GM19351 (cell line): ENCODE measurements at regions not wholly inside any gene's neighbourhood (a gene's known extent, or its start where the extent isn't known, plus 50 kb on each side); places are given as distances from the start of the nearest gene placed in this dataset.

Source experiments
- ATAC-seq: cut with Tn5 transposase; IDR thresholded peaks from one replicate; pipeline ENCODE4 v1.9.1; 2021; ENCODE audit warnings: mild to moderate bottlenecking, moderate library complexity; ENCODE audit not compliant: unreplicated experiment

DNA sequence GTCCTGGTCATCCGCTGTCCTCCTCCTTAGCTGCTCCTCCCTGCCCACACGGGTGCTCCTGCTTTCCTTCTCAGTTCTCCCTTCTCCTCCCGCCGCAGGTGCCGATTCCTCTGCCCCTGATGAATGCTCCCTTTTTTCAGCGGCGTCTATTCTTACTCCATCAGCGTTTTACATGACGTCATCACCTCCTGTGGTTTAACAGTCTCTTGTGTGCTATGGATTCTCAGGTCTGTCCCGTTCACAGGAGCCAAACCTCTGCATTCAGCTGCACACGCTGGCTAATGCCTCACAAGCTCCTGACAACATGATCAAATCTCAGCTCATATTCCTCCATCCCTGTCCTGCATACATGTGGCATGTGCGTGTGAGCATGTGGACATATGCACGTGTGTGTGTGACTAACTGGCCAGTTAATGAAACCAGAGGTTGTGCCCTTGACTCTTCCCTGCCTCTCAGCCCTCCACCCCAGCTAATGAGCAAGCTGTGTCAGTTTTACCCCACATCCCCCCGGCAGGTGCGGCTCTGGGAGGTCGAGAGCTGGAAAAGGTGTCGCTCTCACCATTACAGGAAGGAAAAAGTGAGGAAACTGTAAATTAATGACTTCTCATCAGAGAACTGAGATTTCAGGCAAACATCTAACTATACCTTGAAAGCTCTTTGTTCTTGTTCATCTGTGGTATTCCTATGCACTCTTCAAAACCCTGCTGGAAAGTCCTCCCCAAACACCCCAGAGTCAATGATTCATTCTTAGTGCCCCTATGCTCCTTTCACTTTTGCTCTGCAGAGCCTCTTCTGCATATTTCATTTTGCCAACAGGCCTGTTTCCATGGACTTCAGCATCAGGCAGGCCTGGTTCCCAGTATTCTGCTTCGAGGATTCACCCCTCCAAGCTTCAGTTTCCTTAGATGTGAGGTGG, 163.1 kb downstream of the TTLL2 start:
- no peak for ATAC-seq

DNA sequence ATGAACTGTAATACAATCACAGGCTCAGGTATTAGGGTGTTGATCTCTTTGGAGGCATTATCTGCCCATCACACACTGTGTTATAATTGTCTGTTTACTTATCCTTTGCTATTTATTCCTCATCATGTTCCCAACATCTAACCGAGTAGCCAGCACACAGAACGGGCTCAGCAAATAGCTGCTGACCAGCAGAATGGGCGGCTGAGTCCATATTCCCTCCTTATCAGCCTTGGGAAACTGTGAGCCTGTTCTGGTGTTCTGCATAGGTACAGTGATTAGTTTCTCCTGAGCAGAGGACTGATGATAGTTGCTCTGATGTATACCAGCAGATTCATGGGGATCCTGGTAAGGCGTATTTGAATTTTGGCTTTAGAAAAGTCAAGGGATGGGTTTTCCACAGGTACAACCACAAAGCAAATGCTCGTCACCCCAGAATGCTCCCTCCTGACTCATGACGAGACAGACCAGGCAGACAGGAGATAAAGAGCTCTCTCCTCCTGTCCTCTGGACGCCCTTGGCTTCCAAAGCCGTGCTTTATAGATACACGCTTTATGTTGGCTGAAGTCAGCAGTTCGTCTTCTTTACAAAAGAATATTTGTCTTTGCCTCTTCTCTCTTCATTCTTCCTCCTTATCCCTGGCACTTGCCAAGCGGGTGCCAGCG, 166.7 kb downstream of the TTLL2 start:
- ATAC-seq = no peak

DNA sequence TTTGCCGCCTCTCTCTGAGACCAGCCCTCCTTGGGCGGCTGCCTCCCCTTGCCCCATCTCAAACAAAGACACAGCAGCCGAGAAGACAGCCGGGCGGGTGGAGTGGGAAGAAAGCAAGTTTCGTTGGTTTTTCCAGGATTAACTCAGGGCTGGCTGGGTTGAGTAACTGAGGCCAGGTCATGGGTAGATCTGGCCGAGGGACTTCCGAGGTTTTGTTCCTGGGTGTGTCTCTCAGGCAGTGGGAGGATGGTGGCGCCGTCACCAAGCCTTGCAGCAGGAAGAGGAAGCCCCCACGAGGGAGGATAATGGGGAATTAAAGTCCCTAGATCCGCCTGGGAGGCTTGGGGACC, 167.2 kb downstream of the TTLL2 start:
- no peak for ATAC-seq

DNA sequence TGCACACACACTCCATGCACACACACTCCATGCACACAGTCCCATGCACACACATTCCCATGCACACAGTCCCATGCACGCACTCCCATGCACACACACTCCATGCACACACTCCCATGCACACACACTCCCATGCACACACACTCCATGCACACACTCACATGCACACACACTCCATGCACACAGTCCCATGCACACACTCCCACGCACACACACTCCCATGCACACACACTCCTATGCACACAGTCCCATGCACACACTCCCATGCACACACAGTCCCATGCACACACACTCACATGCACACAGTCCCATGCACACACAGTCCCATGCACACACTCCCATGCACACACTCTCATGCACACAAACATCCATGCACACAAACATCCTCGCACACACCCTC, 168.4 kb downstream of the TTLL2 start:
- ATAC-seq = no peak

DNA sequence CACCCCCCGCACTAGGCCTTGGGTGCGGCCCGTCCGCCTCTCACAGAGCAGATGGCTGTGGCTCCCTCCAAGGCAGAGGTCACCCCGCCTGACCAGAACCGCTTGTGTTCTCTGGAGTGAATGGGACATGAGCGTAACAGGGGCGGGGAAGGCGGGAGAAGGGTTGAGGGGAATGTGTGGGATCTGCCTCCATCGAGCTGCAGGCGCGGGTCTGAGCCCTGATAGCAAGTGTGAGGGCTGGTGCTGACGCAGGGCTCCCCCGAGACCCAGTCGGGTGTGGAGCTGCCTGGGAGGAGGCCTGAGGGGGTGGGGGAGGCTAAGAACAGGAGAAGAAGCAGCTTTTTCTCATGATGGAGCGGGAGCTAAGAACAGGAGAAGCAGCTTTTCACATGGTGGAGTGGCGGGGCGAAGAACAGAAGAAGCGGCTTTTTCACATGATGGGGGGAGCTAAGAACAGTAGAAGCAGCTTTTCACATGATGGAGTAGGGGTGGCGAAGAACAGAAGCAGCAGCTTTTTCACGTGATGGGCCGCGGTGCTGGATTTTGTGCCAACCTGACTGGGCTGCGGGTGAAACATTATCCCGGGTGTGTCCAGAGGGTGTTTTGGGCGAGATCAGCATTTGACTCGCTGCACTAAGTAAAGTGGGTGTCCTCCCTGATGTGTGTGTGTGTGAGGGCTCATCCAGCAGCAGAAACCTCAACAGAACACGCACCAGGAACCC, 169.3 kb downstream of the TTLL2 start:
- no peak for ATAC-seq

DNA sequence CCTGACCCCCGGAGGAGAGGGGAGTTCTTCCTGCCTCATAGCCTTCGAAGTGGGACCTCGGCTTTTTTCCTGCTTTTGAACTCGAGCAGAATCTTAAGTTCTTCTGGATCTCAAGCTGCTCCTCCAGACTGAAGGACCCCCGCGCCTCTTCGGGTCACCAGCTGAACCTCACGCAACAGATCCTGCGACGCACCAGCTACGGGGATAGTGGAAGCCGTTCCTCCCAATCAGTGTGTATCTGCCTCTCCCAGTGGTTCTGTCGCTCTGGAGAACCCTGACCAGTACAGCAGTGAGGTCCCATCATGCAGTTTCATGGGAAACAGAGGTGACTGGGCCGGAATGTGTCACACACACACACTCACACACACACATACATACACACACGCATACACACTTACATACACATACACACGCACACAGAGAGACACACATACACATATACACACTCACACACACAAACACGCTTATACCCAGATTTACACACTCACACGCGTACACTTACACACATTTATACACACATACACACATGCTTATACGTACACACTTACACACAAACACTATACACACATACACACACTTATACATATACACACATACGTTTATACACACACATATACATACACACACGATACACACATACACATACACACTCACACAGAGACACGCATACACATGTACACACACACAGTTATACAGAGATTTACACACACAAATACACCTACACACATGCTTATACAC, 170.0 kb downstream of the TTLL2 start:
- no peak for ATAC-seq

DNA sequence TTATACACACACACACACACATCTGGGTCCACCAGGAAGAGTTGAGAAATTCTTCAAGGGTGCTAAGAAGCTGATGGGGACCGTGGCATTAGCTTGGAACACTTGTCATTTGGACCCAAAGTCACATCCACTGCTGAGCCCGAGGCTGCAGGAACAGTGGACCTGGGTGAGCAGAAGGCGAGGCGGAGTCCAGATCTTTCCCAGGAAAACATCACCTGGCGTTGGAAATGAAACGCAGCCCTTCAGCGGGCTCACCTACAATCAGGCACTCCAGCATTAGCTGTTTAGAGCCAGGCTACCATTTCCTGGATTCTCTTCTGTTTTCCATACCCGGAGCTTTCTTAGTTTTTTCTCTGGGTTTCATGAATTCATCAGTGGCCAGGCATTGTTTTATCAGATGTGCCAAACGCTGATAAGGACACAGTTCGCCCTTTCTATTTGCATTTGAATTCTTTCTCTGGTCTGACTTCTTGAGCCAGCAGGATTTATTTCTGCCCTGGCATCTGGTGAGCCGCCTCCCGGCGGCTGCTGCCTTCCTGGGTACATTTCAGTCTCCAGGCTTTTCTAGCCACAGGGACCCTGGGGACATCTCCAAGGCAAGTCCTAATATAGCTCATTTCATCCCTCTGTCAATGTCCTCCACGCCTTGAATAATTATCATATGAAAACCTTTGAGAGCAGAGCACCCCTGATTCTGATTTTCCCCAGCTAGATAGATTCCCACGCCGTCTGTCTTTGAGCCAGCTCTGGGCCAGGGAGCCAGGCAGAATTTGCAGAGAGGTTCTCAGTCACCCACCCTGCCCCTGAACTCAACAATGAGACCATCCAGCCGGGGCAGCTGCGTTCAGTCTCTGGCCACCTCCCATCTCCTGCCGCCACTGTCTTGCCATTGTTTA, 170.9 kb downstream of the TTLL2 start:
- ATAC-seq = no peak

DNA sequence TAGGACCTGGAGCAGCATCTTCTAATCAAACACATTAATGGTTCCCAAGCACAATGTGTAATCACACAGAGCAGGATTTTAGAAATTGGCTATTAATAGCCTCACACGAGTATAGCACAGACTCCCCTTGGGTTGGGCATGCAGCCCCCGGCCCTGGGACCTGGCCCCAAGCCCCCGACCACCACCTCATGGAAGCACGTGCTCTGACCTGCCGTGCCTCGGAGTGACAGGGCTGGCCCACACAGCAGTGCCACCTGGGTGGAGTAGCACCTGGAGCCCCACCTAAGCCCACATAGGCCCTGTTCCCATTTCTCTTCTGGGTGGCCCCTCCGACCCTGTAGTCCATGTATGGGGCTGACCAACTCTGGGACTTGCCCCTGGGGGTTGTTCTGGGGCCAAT, 171.8 kb downstream of the TTLL2 start:
- no peak for ATAC-seq

DNA sequence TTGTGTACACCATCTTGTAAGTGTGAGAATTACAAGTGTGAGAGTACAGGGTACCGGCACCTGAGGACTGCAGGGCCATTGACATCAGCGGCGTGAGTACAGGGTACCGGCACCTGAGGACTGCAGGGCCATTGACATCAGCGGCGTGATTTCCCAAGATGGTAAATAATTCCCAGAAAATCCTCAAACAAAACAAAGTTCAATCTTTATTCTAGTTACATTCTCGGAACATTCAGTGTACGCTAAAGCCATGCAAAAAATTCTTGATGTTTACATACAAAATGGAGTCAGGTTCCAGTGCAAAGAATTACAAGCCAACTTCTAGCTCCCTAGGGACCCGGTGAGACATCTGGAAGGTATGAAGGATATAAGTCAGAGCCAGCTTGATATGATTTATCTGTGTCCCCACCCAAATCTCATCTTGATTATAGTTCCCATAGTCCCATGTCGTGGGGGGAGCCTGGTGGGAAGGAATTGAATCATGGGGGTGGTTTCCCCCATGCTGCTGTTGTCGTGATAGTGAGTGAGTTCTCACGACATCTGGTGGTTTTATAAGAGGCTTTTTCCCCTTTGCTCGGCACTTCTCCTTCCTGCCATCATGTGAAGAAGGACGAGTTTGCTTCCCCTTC, 172.7 kb downstream of the TTLL2 start:
- no peak for ATAC-seq

DNA sequence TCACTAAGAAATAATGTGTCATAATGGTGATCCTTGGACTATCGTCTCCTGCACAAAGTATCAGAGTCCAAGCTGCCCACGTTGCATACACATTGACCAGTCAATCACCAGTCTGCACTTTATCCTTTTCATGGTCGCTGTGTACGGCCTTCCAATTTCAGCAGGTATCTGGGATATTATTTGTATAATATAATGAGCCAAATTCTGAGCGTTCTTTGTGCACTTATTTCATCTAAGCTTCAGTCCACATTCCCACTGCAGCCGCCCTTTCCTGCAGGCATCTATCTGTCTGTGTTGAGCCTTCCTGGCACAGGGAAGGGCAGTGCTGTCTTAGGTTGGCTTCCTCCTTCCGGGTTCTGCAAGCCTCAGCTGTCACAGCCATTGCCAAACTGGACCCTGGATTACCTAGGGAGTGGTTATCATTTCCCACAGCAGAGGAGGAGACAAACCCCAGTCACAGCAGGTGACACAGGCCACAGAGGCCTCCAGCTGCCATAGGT, 174.3 kb downstream of the TTLL2 start:
- ATAC-seq = no peak

DNA sequence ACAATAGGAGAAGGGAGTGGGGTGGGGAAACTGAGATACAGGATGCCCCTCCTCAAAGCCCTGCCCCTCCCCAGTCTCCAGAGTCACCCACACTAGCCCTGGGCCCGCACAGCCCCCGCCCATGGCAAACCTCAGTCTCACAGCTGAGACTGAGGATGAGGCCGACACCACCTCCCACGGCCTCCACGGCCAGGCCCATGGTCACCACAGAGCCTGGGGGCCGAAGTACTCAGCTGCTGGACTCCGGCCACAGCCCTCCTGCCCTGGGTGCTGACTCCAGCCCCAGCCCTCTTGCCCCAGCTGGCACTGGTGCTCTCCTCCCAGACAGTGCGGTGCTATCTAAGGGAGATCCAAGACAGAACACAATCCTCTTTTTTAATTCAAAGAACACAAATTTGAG, 176.1 kb downstream of the TTLL2 start:
- no peak for ATAC-seq

DNA sequence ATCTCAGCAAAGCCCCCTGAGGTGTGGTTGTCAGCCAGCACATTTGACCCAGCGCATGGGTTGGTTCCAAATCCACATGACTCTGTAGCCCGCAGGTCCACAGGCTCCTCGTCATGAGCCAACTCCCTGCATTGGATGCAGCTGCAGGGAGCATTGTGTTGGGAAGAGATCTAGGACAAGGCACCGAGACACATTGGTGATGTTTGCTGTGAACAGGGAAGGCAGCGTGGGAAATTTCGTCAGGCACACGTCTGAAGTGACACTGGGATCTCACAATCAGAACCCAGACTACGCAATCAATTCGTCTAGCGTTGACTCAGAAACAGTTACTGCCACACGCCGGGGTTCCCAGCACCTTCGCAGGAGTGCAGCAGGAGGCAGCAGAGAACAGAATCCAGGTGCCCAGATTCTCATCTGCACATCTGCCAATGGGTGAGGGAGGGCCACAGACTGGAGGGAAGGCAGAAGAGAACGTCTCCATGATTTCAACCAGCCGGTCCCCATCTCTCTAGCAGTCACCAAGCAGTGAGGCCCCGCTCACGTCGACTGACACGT, 177.0 kb downstream of the TTLL2 start:
- ATAC-seq = no peak

DNA sequence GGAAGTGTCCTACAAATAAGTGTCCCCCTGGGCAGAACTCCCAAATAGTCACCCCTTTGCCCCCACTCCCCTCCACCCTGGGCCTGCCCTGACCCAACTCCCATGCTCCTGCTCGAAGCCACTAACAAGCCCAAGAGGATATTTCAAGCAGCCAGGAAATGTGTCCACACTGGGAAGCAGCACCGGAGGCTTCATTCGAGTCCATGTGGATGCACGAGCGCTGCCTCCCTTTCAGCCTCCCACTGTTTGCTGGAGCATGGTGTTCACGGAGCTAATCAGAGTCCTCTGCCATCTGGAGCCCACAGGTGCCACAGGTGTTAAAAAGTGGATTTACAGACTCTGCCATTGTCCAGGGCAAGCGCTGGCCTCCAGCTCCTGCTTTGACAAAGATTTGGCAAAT, 177.6 kb downstream of the TTLL2 start:
- ATAC-seq = no peak

DNA sequence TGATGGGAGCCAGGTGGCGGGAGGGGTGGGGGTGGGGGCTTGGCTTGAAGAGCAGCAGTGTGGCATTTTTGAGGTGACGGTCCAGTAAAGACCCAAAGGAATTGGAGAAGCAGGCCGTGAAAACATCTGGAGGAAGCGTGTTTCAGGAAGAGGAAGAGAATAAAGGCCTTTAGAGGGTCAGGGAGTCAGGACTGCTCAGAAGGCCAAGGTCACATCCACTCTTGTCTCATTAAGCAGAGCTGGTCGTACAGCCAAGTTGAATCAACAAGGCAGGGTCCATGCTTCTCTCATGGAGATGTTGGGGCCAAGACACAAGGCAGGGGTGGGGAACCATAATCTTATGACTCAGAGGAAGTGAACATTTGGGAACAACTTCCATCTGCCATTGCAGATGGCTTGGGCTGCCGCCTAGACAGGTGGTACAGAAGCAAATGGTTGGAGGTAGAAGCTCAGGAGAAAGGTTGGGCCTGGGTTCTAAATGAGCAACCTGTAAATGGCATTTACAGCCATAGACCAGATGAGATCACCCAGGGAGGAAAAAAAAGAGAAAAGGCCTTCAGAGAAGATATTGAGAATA, 179.6 kb downstream of the TTLL2 start:
- no peak for ATAC-seq

DNA sequence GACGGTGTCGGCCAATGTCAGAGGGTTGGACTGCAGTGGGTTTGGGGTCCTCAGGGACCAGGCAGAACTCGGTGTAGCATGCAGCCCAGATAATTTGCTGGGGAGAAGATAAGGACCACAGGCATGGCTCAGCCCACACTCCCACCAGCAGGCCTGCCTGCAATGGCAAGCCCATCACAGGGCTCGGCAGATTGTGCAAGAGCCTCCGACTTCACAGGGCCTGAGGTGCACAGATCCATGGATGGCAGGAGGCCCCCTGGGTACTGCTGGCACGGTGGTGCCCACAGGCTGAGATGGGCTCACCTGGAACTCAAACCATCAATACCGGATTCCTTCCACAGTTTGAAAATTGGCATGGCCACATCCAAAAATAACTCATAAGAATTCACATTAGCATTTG, 180.3 kb downstream of the TTLL2 start:
- ATAC-seq = no peak

DNA sequence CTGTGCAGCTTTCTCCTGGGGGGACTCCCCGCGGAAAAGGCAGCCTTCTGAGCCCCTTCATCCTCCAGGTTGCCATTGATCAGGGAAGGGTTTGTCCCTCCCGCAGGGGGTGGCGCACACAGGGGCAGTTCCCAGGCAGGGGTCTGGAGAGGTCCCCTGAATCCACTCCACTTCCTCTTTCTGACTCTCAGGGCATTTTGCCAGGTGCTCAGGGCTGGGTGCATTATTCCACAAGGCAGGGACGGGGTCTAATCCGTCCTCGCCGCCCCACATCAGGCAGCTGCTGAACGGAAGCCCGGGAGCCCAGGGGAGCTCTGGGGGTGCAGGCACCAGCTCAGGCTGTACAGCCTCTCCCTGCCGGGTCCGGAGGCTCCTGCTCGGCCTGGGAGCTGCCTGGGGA, 180.9 kb downstream of the TTLL2 start:
- ATAC-seq = no peak

DNA sequence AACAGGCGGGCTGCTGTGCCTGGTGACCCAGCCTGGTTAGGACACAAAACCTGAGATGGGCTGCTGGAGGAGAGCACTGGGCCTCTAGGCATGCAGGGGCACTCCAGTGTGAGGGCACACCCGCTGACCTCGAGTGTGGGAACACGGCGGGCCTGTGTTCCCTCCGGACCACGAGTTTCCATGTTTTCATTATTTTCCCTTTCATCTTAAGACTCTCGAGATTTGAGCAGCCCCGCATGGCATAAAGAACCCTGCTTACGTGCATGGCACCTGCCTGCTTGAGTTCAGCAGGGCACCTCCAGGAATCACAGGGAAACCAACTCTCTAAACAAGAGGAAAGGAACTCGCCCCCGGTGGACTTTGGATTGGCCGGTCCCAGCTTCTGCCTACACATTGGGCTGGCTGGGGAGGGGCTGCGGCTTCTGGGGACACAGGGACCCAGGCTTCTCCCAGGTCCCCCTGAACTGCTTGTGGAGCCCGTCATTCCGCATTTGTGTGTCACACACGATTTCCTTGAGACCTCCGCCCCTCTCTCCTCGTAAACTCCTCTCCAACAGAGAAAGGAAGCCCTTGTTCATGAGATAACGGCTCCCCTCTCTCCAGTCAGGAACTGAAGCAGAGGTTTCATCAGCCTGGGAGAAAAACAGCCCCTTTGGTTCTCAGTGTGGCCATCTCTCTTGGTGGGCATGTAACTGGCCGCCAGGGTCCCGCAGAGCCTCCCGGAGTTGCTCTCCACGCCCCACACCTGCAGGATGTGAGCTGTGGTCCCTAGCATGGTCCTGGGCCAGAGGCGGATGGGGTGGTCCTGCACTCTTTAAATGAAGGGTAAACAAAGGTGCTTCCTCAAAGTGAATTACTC, 181.8 kb downstream of the TTLL2 start:
- no peak for ATAC-seq

DNA sequence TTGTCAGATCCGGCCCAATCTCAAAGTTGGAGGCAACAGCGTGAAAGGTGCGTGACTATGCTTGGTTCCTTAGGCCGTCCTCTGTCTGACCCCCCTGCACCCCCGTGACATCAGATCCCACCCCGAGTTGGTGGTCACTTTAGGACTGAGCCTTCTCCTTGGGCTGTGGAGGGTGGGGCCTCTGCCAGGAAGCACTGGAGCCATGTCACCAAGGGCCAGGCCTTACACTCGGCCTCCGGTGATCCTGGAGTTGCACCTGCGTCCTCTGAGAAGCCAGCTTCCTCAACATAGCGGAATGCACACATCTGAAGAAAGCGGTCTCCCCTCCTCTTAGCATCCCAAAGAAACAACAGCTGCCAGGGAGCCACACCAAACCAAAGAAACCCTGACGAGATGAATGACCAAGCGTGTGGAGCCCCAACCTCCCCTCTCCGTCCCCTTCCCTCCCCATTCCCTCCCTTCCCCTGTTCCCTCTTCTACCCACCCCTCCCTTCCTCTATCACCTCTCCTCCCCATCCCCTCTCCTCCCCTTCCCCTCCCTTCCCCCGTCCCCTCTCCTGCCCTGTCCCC, 182.6 kb downstream of the TTLL2 start:
- ATAC-seq = no peak
